Activated CD4-positive, alpha-beta T cell treated with anti-CD3 and anti-CD28 coated beads for 36 hours (primary cell): ENCODE measurements at regions not wholly inside any gene's neighbourhood (a gene's known extent, or its start where the extent isn't known, plus 50 kb on each side); places are given as distances from the start of the nearest gene placed in this dataset.

Experiments used
- ATAC-seq: fragments of 200-7000 bp; cut with Tn5 transposase; one replicate; pipeline ENCODE4 v1.10.0; 2021; ENCODE audit warnings: mild to moderate bottlenecking, moderate library complexity
- CTCF ChIA-PET: fragments of 350-600 bp; sonication (Branson Sonifier 250); formaldehyde crosslinking; loops from one replicate; lab custom pipeline; 2021; ENCODE audit warnings: antibody characterized with exemption; lab: Charles Lee
- POLR2A ChIA-PET: fragments of 350-600 bp; sonication (Branson Sonifier 250); formaldehyde crosslinking; loops from one replicate; lab custom pipeline; 2021; ENCODE audit warnings: antibody characterized with exemption, inconsistent platforms; lab: Charles Lee
- DNase-seq: peaks from one replicate; pipeline ENCODE4 v3.0.0-alpha.2; 2020
- H3K27ac Mint-ChIP-seq: one replicate; pipeline ENCODE4 v1.8.0; 2021; ENCODE audit warnings: mixed read lengths
- H3K27me3 Mint-ChIP-seq: one replicate; pipeline ENCODE4 v1.8.0; 2021; ENCODE audit warnings: mixed read lengths
- H3K36me3 Mint-ChIP-seq: one replicate; pipeline ENCODE4 v1.8.0; 2021; ENCODE audit warnings: low read depth, mixed read lengths
- H3K4me1 Mint-ChIP-seq: one replicate; pipeline ENCODE4 v1.8.0; 2021; ENCODE audit warnings: mixed read lengths
- H3K4me3 Mint-ChIP-seq: one replicate; pipeline ENCODE4 v1.8.0; 2021; ENCODE audit warnings: mild to moderate bottlenecking, moderate library complexity, mixed read lengths
- H3K9me3 Mint-ChIP-seq: one replicate; pipeline ENCODE4 v1.8.0; 2021; ENCODE audit warnings: low read depth, mixed read lengths
- intact Hi-C, 2 experiments: fragments of 100-400 bp; cut with DNase I in 1 of 2; cut with micrococcal nuclease in 1 of 2; formaldehyde crosslinking; loops; one replicate each; pipeline versions ENCODE4 v1.14.2 to v1.15.1; 2022 to 2024; cut with DNase I, micrococcal nuclease

DNA sequence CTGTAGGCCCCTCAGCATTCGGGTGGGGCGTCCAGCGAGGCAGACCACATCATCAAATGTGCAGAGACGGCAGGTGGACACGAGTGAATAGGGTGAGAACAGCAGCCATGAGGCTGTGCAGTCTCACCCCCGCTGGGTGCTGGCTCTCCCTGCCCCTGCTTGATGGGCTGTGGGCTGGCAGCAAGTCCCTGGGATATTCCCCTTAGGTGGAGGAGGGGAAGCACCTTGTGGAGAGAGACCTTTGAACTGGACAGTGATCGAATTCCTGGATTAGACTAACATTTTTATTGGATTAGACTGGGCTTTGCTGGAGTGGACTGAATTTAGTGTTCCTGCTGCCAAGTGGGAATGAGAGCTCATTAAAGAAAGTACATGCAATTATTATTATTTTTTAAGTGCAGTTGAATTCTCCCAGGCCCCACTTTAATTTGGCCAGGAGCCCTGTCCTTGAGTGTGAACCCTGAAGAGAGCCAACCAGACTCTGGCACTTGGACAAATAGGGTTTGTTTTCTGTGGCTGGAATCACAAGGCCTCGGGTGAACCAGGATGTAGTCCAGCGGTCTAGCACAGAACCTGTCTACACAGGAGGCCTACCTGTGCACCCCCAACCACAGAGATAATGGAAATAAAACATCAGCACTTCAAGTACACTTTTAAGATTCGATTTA, 193.1 kb downstream of the ABHD5 start:
- H3K9me3 Mint-ChIP-seq: no peaks in the 10 kb centered on the region
- CTCF ChIA-PET: no interaction called here
- H3K27ac Mint-ChIP-seq: no peak overlapping the region
- POLR2A ChIA-PET: no interaction called here
- ATAC-seq: no peak
- no peak overlapping the region for H3K4me3 Mint-ChIP-seq
- no peaks in the 10 kb centered on the region for H3K36me3 Mint-ChIP-seq
- no peaks in the 10 kb centered on the region for H3K4me1 Mint-ChIP-seq
- no peak for DNase-seq
- peaks cover 4% of the 10 kb centered on the region for H3K27me3 Mint-ChIP-seq
- intact Hi-C loops: no loop called here

DNA sequence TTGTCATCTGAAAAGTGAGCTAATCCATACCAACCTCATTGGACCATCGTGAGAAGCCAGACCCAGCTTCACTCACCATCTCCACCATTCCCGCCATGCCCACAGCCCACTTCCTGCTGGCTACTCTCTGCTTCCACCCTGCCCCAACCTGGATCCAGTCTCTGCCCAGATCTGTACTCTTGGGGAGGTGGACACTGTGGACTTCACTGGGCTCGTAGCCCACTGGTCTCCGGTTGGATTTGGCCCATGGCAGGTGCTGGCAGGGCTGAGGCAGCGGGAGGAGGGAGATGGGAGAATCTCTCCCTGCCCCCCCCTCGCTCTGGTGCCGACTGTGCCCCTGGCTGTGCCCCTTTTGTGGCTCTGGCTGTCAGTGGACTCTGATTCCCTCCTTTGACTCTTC, 193.8 kb downstream of the ABHD5 start:
- no peak overlapping the region for H3K4me3 Mint-ChIP-seq
- no peak overlapping the region for H3K27ac Mint-ChIP-seq
- H3K36me3 Mint-ChIP-seq: no peaks in the 10 kb centered on the region
- no peaks in the 10 kb centered on the region for H3K9me3 Mint-ChIP-seq
- H3K27me3 Mint-ChIP-seq: peaks cover 2% of the 10 kb centered on the region
- intact Hi-C loops: no loop called here
- ChIA-PET POLR2A (no interaction called here), CTCF (no interaction called here)
- no peak for DNase-seq
- ATAC-seq: no peak
- H3K4me1 Mint-ChIP-seq: no peaks in the 10 kb centered on the region

DNA sequence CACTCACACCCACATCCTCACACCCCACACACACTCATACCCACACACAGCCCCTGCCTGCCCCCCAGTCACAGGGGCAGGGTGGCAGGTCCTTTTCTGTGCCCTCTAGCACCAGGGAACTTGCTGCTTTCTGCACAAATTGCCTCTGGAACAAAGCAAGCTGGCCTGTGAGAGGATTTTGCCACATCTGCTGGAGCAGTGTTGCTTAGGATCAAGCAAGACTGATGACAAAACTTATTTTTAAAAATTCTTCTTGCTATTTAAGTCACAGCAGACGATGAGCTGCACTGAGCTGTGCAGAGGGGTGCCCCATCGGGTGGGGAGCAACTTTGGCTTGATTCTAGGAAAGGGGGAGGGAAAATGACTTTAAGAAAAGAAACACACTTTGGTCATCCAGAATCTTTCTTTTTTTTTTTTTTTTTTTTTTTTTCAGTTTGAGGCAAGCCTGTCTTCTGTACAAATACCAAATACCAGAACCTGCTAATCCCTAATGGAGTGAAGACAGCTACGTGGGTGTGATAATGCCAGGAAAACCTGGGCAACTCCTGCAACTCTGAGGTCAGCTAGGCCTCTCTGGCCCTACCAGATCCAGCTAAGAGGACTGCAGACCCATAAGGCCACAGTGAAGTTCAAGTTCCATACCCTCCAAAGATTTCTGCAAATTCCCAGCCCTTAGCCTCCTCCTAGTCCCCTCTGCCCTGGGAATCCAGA, 195.3 kb downstream of the ABHD5 start:
- H3K9me3 Mint-ChIP-seq: no peaks in the 10 kb centered on the region
- ChIA-PET CTCF (no interaction called here), POLR2A (no interaction called here)
- no peaks in the 10 kb centered on the region for H3K4me1 Mint-ChIP-seq
- no peak for DNase-seq
- no peak overlapping the region for H3K27ac Mint-ChIP-seq
- H3K4me3 Mint-ChIP-seq: no peak overlapping the region
- ATAC-seq: no peak
- H3K27me3 Mint-ChIP-seq: peaks cover 4% of the 10 kb centered on the region
- no peaks in the 10 kb centered on the region for H3K36me3 Mint-ChIP-seq
- intact Hi-C loops: no loop called here

DNA sequence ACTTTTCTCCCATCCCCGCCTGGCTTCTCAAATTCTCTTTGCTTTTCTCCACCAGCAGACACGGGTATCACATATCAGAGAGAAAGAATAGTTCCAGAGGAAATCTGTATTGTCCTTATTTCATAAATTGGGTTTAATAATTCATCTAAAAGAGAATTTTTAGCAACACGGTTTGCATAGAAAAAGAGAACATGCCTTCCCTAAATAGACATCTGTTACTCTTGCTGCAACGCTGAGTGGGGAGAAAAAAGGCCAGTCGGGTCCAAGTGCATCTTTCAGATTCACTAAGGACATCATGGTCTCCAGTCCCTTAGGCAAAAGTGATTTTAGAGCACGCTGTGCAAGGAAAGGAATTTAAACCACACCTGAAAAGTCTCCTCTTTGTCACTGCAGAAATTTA, 201.3 kb downstream of the ABHD5 start:
- peaks cover 8% of the 10 kb centered on the region for H3K4me1 Mint-ChIP-seq
- H3K27ac Mint-ChIP-seq: no peak overlapping the region
- ATAC-seq (no peak), DNase-seq (no peak)
- CTCF ChIA-PET: no interaction called here
- H3K27me3 Mint-ChIP-seq: peaks cover 33% of the 10 kb centered on the region
- intact Hi-C loops: loop anchor here (5.0 kb wide), 2 partner anchors 105 to 125 kb away; no protein-coding TSS in a partner anchor
- no peaks in the 10 kb centered on the region for H3K36me3 Mint-ChIP-seq
- H3K4me3 Mint-ChIP-seq: no peak overlapping the region
- POLR2A ChIA-PET: no interaction called here
- H3K9me3 Mint-ChIP-seq: no peaks in the 10 kb centered on the region

DNA sequence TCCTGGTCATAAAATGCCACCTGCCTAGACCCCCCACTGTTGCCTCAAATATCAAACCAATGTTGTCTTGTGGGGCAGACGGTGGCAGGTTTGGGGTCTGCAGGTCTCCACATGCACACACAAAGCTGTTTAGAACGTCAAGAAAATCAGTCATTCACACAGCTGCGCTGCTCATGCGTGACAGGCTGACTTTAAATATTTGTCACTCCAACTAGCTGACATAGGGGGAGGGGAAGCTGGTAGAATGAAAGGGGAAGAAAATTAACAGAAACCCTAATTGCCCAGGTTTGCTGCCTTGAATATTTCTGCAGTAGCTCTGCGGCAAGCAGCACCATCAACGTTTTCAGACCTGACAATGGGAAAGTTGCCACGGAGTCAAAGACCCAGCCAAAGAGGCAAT, 201.8 kb downstream of the ABHD5 start:
- H3K4me3 Mint-ChIP-seq: no peak overlapping the region
- CTCF ChIA-PET: interaction anchor here (0.7 kb wide), 1 partner anchor 124 kb away, joined by 3 read pairs; no protein-coding TSS in a partner anchor
- H3K36me3 Mint-ChIP-seq: no peaks in the 10 kb centered on the region
- H3K27ac Mint-ChIP-seq: no peak overlapping the region
- intact Hi-C loops: loop anchor here (5.0 kb wide), 2 partner anchors 105 to 125 kb away; no protein-coding TSS in a partner anchor
- no peaks in the 10 kb centered on the region for H3K9me3 Mint-ChIP-seq
- peaks cover 34% of the 10 kb centered on the region for H3K27me3 Mint-ChIP-seq
- POLR2A ChIA-PET: no interaction called here
- H3K4me1 Mint-ChIP-seq: peaks cover 8% of the 10 kb centered on the region
- ATAC-seq: no peak
- no peak for DNase-seq

DNA sequence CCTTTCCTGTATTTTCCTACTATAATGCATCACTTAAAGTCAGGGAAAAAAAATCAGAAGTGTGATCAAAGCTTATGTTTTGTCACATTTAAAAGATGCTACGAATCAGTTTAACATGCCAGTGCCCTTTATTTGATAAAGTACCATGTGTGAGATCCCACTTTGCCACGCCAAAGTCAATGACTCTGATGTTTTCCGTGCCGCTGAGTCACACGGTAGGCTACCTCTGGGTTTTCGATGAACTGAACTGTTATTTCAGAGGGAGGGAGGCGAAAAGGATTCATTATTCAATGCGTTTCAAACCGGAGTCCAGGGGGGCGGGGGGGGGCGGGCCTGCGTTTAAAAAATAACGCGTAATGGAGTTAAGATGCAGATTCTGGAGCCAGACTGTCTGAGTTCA, 203.0 kb downstream of the ABHD5 start:
- H3K27ac Mint-ChIP-seq: no peak overlapping the region
- intact Hi-C loops: loop anchor here (1.0 to 5.0 kb wide), 4 partner anchors 103 to 203 kb away; partner anchors contain the start of gene ABHD5 (in 1 of the 2)
- peaks cover 40% of the 10 kb centered on the region for H3K27me3 Mint-ChIP-seq
- ChIA-PET POLR2A (no interaction called here), CTCF (no interaction called here)
- H3K4me3 Mint-ChIP-seq: peak overlapping the region; percentile 63
- no peaks in the 10 kb centered on the region for H3K36me3 Mint-ChIP-seq
- H3K9me3 Mint-ChIP-seq: no peaks in the 10 kb centered on the region
- DNase-seq (peak; percentile 51), ATAC-seq (peak; percentile 28)
- peaks cover 8% of the 10 kb centered on the region for H3K4me1 Mint-ChIP-seq

DNA sequence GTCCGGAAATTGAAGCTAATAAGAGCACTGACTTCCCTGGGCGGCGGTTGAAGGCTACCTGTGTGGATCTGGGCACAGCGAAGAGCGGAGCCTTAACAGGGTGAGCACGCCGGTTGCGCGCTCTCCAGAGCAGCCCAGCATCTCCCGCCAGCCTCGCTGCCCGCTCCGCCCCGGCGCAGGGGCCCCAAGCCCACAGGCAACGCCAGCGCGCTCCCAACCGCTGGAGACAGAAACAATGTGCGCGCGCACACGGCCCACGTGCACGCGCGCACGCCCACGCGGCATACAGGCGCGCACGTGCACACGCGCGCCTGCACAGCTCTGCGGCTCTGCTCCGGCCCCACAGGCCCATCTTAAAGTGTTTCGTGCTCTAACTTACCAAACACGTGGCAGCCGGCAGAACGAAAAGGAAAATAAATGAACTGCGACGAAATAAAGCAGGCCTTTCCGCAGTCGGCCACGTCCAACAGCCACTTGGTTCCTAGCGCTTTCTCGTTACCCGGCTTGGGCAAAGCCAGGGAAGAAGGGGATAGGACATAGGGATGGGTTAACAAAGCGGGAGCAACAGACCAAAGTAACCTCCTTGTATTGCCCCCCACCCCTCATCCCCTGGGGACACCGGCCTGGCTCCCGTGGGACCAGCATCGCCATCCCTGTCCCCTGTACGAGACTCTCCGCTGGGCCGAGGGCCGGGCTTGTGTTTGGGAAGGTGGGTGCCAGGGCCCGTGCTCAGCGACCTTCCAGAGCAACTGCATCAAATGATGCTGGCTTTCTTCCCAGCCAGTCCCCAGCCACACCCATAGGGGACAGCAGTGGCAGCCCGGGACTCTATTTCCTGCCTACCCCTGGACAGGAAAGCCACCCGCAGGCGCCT, 203.7 kb downstream of the ABHD5 start:
- DNase-seq: peak; percentile 74
- H3K36me3 Mint-ChIP-seq: no peaks in the 10 kb centered on the region
- POLR2A ChIA-PET: no interaction called here
- peaks cover 42% of the 10 kb centered on the region for H3K27me3 Mint-ChIP-seq
- no peak overlapping the region for H3K27ac Mint-ChIP-seq
- peaks cover 8% of the 10 kb centered on the region for H3K4me1 Mint-ChIP-seq
- peak overlapping the region; percentile 63 for H3K4me3 Mint-ChIP-seq
- H3K9me3 Mint-ChIP-seq: no peaks in the 10 kb centered on the region
- CTCF ChIA-PET: interaction anchor here (1.5 kb wide), 1 partner anchor 17 kb away, joined by 3 read pairs; no protein-coding TSS in a partner anchor
- intact Hi-C loops: loop anchor here (1.0 to 5.0 kb wide), 4 partner anchors 102 to 204 kb away; partner anchors contain the start of gene ABHD5 (in 1 of the 2)
- peak; percentile 84 for ATAC-seq

DNA sequence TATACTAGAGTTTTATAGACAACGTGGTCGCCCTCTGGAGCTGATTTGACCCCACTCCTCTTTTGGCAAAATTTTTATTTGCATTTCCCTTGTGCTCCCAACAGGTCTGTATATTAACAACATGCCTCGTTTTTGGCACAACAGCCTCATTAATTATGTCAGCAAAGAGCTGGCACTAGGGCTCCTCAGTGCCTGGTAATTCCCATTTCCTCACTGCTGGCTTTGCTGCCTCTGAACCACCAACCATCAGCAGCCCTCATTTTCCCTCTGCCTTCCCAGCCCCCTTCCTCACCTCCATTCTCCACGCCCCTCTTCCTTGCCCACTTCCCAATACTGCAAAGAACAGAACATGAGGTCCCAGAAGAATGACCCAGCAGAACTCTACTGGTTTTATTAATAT, 204.8 kb downstream of the ABHD5 start:
- Mint-ChIP-seq H3K9me3 (no peaks in the 10 kb centered on the region), H3K4me1 (peaks cover 8% of the 10 kb centered on the region)
- POLR2A ChIA-PET: no interaction called here

DNA sequence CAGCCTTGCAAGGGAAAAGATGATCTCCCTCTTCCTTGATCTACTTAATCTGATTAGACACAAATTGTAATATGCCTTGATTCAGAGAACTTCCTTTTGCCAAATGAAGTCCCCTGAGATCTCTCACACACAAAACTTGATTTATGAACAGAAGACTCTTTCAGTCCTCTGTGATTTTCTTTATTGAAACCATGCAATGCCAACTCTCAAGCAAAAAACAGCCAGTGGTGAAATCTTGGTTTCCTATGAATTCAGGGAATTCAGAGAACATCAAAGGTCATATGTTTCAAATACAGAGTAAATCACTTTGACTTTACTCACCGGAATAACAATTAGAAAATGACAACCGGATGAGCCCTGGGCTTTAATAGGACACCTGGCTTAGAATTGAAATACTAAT, 211.7 kb downstream of the ABHD5 start:
- CTCF ChIA-PET: no interaction called here
- no peak for ATAC-seq
- intact Hi-C loops: no loop called here
- H3K9me3 Mint-ChIP-seq: no peaks in the 10 kb centered on the region
- H3K27me3 Mint-ChIP-seq: peaks cover 23% of the 10 kb centered on the region
- no peaks in the 10 kb centered on the region for H3K4me1 Mint-ChIP-seq
- no peak overlapping the region for H3K27ac Mint-ChIP-seq
- POLR2A ChIA-PET: no interaction called here
- no peaks in the 10 kb centered on the region for H3K36me3 Mint-ChIP-seq
- DNase-seq: no peak
- H3K4me3 Mint-ChIP-seq: no peak overlapping the region

More for the DNA sequence above, 204.8 kb downstream of the ABHD5 start:
- CTCF ChIA-PET: interaction anchor here (1.5 kb wide), 1 partner anchor 16 kb away, joined by 3 read pairs; no protein-coding TSS in a partner anchor
- Mint-ChIP-seq H3K4me3 (no peak overlapping the region), H3K36me3 (no peaks in the 10 kb centered on the region), H3K27me3 (peaks cover 41% of the 10 kb centered on the region), H3K27ac (no peak overlapping the region)
- DNase-seq (no peak), ATAC-seq (no peak)
- intact Hi-C loops: loop anchor here in 1 of 2 experiments (2.0 kb wide), 1 partner anchor 101 kb away; no protein-coding TSS in a partner anchor

DNA sequence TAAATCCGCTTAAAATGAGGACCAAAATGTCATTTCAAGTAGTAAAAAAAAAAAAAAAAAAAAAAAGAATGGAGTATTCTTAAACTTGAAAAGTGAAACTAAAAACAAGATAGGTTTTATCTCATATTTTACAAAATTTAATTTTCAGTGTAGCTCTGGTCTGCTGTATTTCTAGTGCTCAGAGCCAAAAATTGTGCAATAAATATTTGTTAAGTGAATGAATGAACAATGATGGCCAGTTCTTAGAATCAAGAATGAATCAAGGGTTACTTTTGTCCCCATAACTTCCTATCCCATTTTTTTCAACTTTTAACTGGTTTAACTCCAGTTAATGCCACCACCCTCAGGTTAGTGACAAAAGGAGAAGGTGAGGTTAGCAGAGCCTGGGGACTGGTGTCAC, 214.4 kb downstream of the ABHD5 start:
- Mint-ChIP-seq H3K4me3 (no peak overlapping the region), H3K9me3 (no peaks in the 10 kb centered on the region), H3K36me3 (no peaks in the 10 kb centered on the region), H3K4me1 (no peaks in the 10 kb centered on the region), H3K27me3 (peaks cover 12% of the 10 kb centered on the region), H3K27ac (no peak overlapping the region)
- CTCF ChIA-PET: interaction anchor here (1.2 kb wide), 1 partner anchor 49 kb away, joined by 3 read pairs; no protein-coding TSS in a partner anchor
- ATAC-seq (no peak), DNase-seq (no peak)
- intact Hi-C loops: no loop called here
- POLR2A ChIA-PET: no interaction called here

DNA sequence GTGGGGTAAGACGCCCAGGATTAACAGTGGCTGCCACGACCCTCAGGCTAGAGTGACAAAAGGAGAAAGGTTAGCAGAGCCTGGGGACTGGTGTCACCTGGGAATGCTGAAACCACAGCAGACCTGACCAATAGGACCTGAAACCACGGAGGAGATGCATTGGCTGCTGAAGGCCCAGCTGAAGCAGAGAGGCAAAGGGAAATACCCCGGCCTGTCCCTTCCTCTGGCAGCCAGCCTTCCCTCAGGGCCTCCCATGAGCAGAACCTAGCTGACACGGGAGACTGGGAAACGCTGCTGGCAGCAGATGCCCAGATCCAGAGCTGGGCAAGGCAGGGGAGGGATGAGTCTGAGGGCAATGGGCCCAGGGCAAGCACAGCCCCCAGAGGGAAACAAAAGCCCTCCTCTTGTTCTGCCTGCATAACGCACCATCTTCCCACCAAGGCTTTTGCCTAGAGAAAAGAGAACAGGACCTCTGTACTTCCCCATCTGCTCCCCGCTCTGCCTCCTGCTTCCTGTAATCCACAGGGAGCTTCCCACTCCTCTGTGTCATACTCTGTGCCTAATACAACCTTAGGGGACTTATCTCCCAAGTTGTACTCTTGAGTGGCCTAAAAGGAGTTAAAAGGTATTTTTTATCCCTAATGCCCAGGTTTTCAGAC, 216.2 kb downstream of the ABHD5 start:
- H3K27ac Mint-ChIP-seq: no peak overlapping the region
- no peak for DNase-seq
- intact Hi-C loops: no loop called here
- H3K4me3 Mint-ChIP-seq: no peak overlapping the region
- no peak for ATAC-seq
- peaks cover 12% of the 10 kb centered on the region for H3K27me3 Mint-ChIP-seq
- no peaks in the 10 kb centered on the region for H3K9me3 Mint-ChIP-seq
- H3K36me3 Mint-ChIP-seq: no peaks in the 10 kb centered on the region
- POLR2A ChIA-PET: no interaction called here
- CTCF ChIA-PET: interaction anchor here (0.7 to 1.4 kb wide), 2 partner anchors 51 to 321 kb away, joined by 3 to 4 read pairs; no protein-coding TSS in a partner anchor
- H3K4me1 Mint-ChIP-seq: no peaks in the 10 kb centered on the region
